Uterus (tissue), 3 donors: ENCODE measurements at regions not wholly inside any gene's neighbourhood (a gene's known extent, or its start where the extent isn't known, plus 50 kb on each side); places are given as distances from the start of the nearest gene placed in this dataset.

ENCODE experiments used
- DNase-seq, 2 donors: peaks; one replicate each; pipeline ENCODE4 v3.0.0-alpha.2; 2019 to 2020
- H3K27ac ChIP-seq, 2 donors: fragments of 200-600 bp; sonication (generic); 1 replicate in 1 of 2; 2 replicates in 1 of 2; pipeline ENCODE4 v1.5.1; 2016 to 2018
- H3K27me3 ChIP-seq, 2 donors: fragments of 200-600 bp; sonication (generic); one replicate each; pipeline ENCODE4 v1.5.1; 2018 to 2019; ENCODE audit warnings: control low read depth in 1 of 2
- H3K36me3 ChIP-seq, 2 donors: fragments of 200-600 bp; sonication (generic); one replicate each; pipeline ENCODE4 v1.5.1; 2019; ENCODE audit warnings: control low read depth in 1 of 2
- H3K4me1 ChIP-seq, 2 donors: fragments of 200-600 bp; sonication (generic); one replicate each; pipeline ENCODE4 v1.5.1; 2018 to 2019; ENCODE audit warnings: control low read depth in 1 of 2
- H3K4me3 ChIP-seq, 2 donors: fragments of 200-600 bp; sonication (generic); 1 replicate in 1 of 2; 2 replicates in 1 of 2; pipeline ENCODE4 v1.5.1; 2018 to 2019; ENCODE audit warnings: mild to moderate bottlenecking in 1 of 2
- H3K9me3 ChIP-seq, 2 donors: fragments of 200-600 bp; sonication (generic); one replicate each; pipeline ENCODE4 v1.5.1; 2019; ENCODE audit warnings: control low read depth in 1 of 2
- CTCF ChIP-seq, 4 experiments: fragments of 200-600 bp in 2 of 4; fragments of 450-650 bp in 2 of 4; sonication (generic) in 2 of 4; IDR thresholded peaks; one replicate each; pipeline ENCODE4 v1.5.1; 2016 to 2019; ENCODE audit warnings: antibody characterized with exemption in 4 of 4, mild to moderate bottlenecking in 2 of 4, moderate library complexity in 1 of 4
- POLR2A ChIP-seq, 2 donors: fragments of 450-650 bp; IDR thresholded peaks; one replicate each; pipeline ENCODE4 v1.6.1; 2016; ENCODE audit warnings: antibody characterized with exemption in 2 of 2, mild to moderate bottlenecking in 1 of 2, moderate library complexity in 1 of 2
- intact Hi-C: fragments of 100-400 bp; cut with DNase I; formaldehyde crosslinking; loops from one replicate; pipeline ENCODE4 v1.15.1; 2023; ENCODE audit warnings: low total_unique reads
- donor health status: DM: yes; HTN: yes; CAD: no.

- Histone ChIP-seq H3K4me1 (no peaks in the 10 kb centered on the region), H3K9me3 (no peaks in the 10 kb centered on the region), H3K4me3 (no peak overlapping the region), H3K27ac (no peak overlapping the region), H3K36me3 (no peaks in the 10 kb centered on the region), H3K27me3 (no peaks in the 10 kb centered on the region)
- intact Hi-C loops, result no loop called here
- no peak for DNase-seq
- TF ChIP-seq CTCF (IDR thresholded peaks at IDR 0.05) (no peak), POLR2A (IDR thresholded peaks at IDR 0.05) (no peak)
Measured at GRCh38 chr12:40534828-40535227, 157.4 kb upstream of the CNTN1 start.

GRCh38 chr12:40551466-40551865, 140.8 kb upstream of the CNTN1 start:
- DNase-seq, result no peak
- no peak overlapping the region for H3K4me3 ChIP-seq
- H3K4me1 ChIP-seq, result no peaks in the 10 kb centered on the region
- H3K27me3 ChIP-seq, result no peaks in the 10 kb centered on the region
- H3K9me3 ChIP-seq, result no peaks in the 10 kb centered on the region
- H3K36me3 ChIP-seq, result no peaks in the 10 kb centered on the region
- H3K27ac ChIP-seq, result no peak overlapping the region
- TF ChIP-seq CTCF (IDR thresholded peaks at IDR 0.05), result no peak
- TF ChIP-seq POLR2A (IDR thresholded peaks at IDR 0.05), result no peak
- intact Hi-C loops, result no loop called here

- DNase-seq, result no peak
- H3K27me3 ChIP-seq, result no peaks in the 10 kb centered on the region
- no peak for TF ChIP-seq CTCF (IDR thresholded peaks at IDR 0.05)
- no peak for TF ChIP-seq POLR2A (IDR thresholded peaks at IDR 0.05)
- H3K27ac ChIP-seq, result no peak overlapping the region
- no peak overlapping the region for H3K4me3 ChIP-seq
- no peaks in the 10 kb centered on the region for H3K9me3 ChIP-seq
- no peaks in the 10 kb centered on the region for H3K4me1 ChIP-seq
- intact Hi-C loops, result no loop called here
- H3K36me3 ChIP-seq, result no peaks in the 10 kb centered on the region
Measured at GRCh38 chr12:40552868-40553267, 139.4 kb upstream of the CNTN1 start.

GRCh38 chr12:40557980-40558379, 134.3 kb upstream of the CNTN1 start:
- no peak overlapping the region for H3K4me3 ChIP-seq
- no peak for DNase-seq
- no peaks in the 10 kb centered on the region for H3K36me3 ChIP-seq
- no peaks in the 10 kb centered on the region for H3K27me3 ChIP-seq
- H3K4me1 ChIP-seq, result no peaks in the 10 kb centered on the region
- TF ChIP-seq POLR2A (IDR thresholded peaks at IDR 0.05) (no peak), CTCF (IDR thresholded peaks at IDR 0.05) (no peak)
- H3K27ac ChIP-seq, result no peak overlapping the region
- intact Hi-C loops, result no loop called here
- no peaks in the 10 kb centered on the region for H3K9me3 ChIP-seq

GRCh38 chr12:40559865-40560264, 132.4 kb upstream of the CNTN1 start:
- H3K9me3 ChIP-seq, result no peaks in the 10 kb centered on the region
- intact Hi-C loops, result no loop called here
- no peaks in the 10 kb centered on the region for H3K27me3 ChIP-seq
- no peaks in the 10 kb centered on the region for H3K4me1 ChIP-seq
- no peak for TF ChIP-seq CTCF (IDR thresholded peaks at IDR 0.05)
- DNase-seq, result no peak
- no peak overlapping the region for H3K27ac ChIP-seq
- no peak overlapping the region for H3K4me3 ChIP-seq
- no peaks in the 10 kb centered on the region for H3K36me3 ChIP-seq
